Lower leg skin (tissue), 3 donors: ENCODE measurements at regions not wholly inside any gene's neighbourhood (a gene's known extent, or its start where the extent isn't known, plus 50 kb on each side); places are given as distances from the start of the nearest gene placed in this dataset.

ENCODE experiments used
- POLR2A ChIP-seq, 2 donors: fragments of 450-650 bp; IDR thresholded peaks; one replicate each; pipeline ENCODE4 v1.6.1; 2016 to 2017; ENCODE audit warnings: antibody characterized with exemption in 2 of 2, mild to moderate bottlenecking in 1 of 2, moderate library complexity in 1 of 2
- TF ChIP-seq, protein P1 (sequence below), 3 donors: fragments of 450-650 bp; IDR thresholded peaks; one replicate each; pipeline ENCODE4 v1.5.1; 2016; ENCODE audit warnings: antibody characterized with exemption in 3 of 3, mild to moderate bottlenecking in 3 of 3, moderate library complexity in 2 of 3

GRCh38 chr12:124455336-124455735 lies 112.1 kb downstream of the NCOR2 start:
- TF ChIP-seq, protein P1, sequence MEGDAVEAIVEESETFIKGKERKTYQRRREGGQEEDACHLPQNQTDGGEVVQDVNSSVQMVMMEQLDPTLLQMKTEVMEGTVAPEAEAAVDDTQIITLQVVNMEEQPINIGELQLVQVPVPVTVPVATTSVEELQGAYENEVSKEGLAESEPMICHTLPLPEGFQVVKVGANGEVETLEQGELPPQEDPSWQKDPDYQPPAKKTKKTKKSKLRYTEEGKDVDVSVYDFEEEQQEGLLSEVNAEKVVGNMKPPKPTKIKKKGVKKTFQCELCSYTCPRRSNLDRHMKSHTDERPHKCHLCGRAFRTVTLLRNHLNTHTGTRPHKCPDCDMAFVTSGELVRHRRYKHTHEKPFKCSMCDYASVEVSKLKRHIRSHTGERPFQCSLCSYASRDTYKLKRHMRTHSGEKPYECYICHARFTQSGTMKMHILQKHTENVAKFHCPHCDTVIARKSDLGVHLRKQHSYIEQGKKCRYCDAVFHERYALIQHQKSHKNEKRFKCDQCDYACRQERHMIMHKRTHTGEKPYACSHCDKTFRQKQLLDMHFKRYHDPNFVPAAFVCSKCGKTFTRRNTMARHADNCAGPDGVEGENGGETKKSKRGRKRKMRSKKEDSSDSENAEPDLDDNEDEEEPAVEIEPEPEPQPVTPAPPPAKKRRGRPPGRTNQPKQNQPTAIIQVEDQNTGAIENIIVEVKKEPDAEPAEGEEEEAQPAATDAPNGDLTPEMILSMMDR (IDR thresholded peaks at IDR 0.05) = no peak
- TF ChIP-seq POLR2A (IDR thresholded peaks at IDR 0.05) = no peak
